ENCODE measurements at regions not wholly inside any gene's neighbourhood (a gene's known extent, or its start where the extent isn't known, plus 50 kb on each side); places are given as distances from the start of the nearest gene placed in this dataset.

- no peak for DNase-seq
These were observed 167.4 kb downstream of the PTPN20 start for GRCh38 chr10:47078393-47079203.

GRCh38 chr10:47079204-47079580, 168.0 kb downstream of the PTPN20 start:
- DNase-seq = no peak

GRCh38 chr10:47081264-47081663, 170.0 kb downstream of the PTPN20 start:
- no peak for DNase-seq

GRCh38 chr10:47082055-47082784, 171.0 kb downstream of the PTPN20 start:
- DNase-seq = no peak

GRCh38 chr10:47087667-47088066, 176.4 kb downstream of the PTPN20 start:
- no peak for DNase-seq

- no peak for DNase-seq
These were observed 177.6 kb downstream of the PTPN20 start for GRCh38 chr10:47088656-47089354.

GRCh38 chr10:47090042-47090441, 178.8 kb downstream of the PTPN20 start:
- DNase-seq = no peak

GRCh38 chr10:47090903-47091302, 179.7 kb downstream of the PTPN20 start:
- DNase-seq = no peak

- no peak for DNase-seq
These were observed 180.2 kb downstream of the PTPN20 start for GRCh38 chr10:47091421-47091820.

GRCh38 chr10:47092376-47092775, 181.1 kb downstream of the PTPN20 start:
- DNase-seq = no peak

GRCh38 chr10:47092831-47093230, 181.6 kb downstream of the PTPN20 start:
- no peak for DNase-seq

- DNase-seq = no peak
These were observed 182.9 kb downstream of the PTPN20 start for GRCh38 chr10:47094126-47094525.

- no peak for DNase-seq
These were observed 183.4 kb downstream of the PTPN20 start for GRCh38 chr10:47094636-47095035.

GRCh38 chr10:47095211-47095610, 184.0 kb downstream of the PTPN20 start:
- DNase-seq = no peak

- no peak for DNase-seq
These were observed 184.8 kb downstream of the PTPN20 start for GRCh38 chr10:47095848-47096612.

- no peak for DNase-seq
These were observed 187.0 kb downstream of the PTPN20 start for GRCh38 chr10:47098238-47098637.

GRCh38 chr10:47098964-47099363, 187.7 kb downstream of the PTPN20 start:
- DNase-seq = no peak

GRCh38 chr10:47099474-47099873, 188.2 kb downstream of the PTPN20 start:
- DNase-seq = no peak

- no peak for DNase-seq
These were observed 190.0 kb downstream of the PTPN20 start for GRCh38 chr10:47101196-47101595.

GRCh38 chr10:47101807-47102206, 190.6 kb downstream of the PTPN20 start:
- no peak for DNase-seq

- DNase-seq = no peak
These were observed 192.9 kb downstream of the PTPN20 start for GRCh38 chr10:47104151-47104605.

GRCh38 chr10:47104786-47105385, 193.7 kb downstream of the PTPN20 start:
- DNase-seq = no peak

Measured in stimulated activated CD4-positive, alpha-beta T cell treated with anti-CD3 and anti-CD28 coated beads, Interleukin-1b, Interleukin-23, amount 100 ng/mL, for 48 hours (primary cell).